RWPE2 (cell line): ENCODE measurements at regions not wholly inside any gene's neighbourhood (a gene's known extent, or its start where the extent isn't known, plus 50 kb on each side); places are given as distances from the start of the nearest gene placed in this dataset.

Experiments used
- ATAC-seq: fragments of 200-7000 bp; cut with Tn5 transposase; 3 replicates; pipeline ENCODE4 v1.9.1; 2021; ENCODE audit warnings: low read depth
- DNase-seq: peaks from one replicate; pipeline ENCODE4 v3.0.0-alpha.2; 2020; ENCODE audit warnings: low spot score
- H3K27ac ChIP-seq: fragments of 450-650 bp; 2 replicates; pipeline ENCODE4 v1.5.1; 2017; ENCODE audit warnings: mild to moderate bottlenecking; ENCODE audit not compliant: poor library complexity, severe bottlenecking
- H3K27me3 ChIP-seq: fragments of 250-450 bp; sonication (Bioruptor Pico); 2 replicates; pipeline ENCODE4 v1.5.1; 2021; ENCODE audit warnings: mild to moderate bottlenecking, moderate library complexity; ENCODE audit not compliant: insufficient read depth, poor library complexity, severe bottlenecking
- H3K36me3 ChIP-seq: fragments of 250-450 bp; sonication (Bioruptor Pico); 2 replicates; pipeline ENCODE4 v1.5.1; 2020; ENCODE audit warnings: low read depth, mild to moderate bottlenecking, moderate library complexity
- H3K4me1 ChIP-seq: fragments of 250-450 bp; sonication (Bioruptor Pico); 2 replicates; pipeline ENCODE4 v1.5.1; 2021; ENCODE audit warnings: mild to moderate bottlenecking, moderate library complexity; ENCODE audit not compliant: insufficient read depth, poor library complexity, severe bottlenecking
- H3K4me3 ChIP-seq: fragments of 250-450 bp; sonication (Bioruptor Pico); 2 replicates; pipeline ENCODE4 v1.5.1; 2021; ENCODE audit warnings: mild to moderate bottlenecking, moderate library complexity; ENCODE audit not compliant: severe bottlenecking
- H3K9me3 ChIP-seq: fragments of 250-450 bp; sonication (Bioruptor Pico); 2 replicates; pipeline ENCODE4 v1.5.1; 2021; ENCODE audit warnings: mild to moderate bottlenecking, moderate library complexity; ENCODE audit not compliant: severe bottlenecking
- TF ChIP-seq, protein P1 (sequence below): fragments of 450-650 bp; IDR thresholded peaks from one replicate; pipeline ENCODE4 v1.5.1; 2017; ENCODE audit warnings: mild to moderate bottlenecking, moderate library complexity; ENCODE audit not compliant: poor library complexity, severe bottlenecking

GRCh38 chr10:57506414-57507094 lies 761.1 kb downstream of the IPMK start:
- H3K4me3 ChIP-seq, result no peak overlapping the region
- no peaks in the 10 kb centered on the region for H3K9me3 ChIP-seq
- H3K4me1 ChIP-seq, result no peaks in the 10 kb centered on the region
- DNase-seq (no peak), ATAC-seq (no peak)
- TF ChIP-seq, protein P1, sequence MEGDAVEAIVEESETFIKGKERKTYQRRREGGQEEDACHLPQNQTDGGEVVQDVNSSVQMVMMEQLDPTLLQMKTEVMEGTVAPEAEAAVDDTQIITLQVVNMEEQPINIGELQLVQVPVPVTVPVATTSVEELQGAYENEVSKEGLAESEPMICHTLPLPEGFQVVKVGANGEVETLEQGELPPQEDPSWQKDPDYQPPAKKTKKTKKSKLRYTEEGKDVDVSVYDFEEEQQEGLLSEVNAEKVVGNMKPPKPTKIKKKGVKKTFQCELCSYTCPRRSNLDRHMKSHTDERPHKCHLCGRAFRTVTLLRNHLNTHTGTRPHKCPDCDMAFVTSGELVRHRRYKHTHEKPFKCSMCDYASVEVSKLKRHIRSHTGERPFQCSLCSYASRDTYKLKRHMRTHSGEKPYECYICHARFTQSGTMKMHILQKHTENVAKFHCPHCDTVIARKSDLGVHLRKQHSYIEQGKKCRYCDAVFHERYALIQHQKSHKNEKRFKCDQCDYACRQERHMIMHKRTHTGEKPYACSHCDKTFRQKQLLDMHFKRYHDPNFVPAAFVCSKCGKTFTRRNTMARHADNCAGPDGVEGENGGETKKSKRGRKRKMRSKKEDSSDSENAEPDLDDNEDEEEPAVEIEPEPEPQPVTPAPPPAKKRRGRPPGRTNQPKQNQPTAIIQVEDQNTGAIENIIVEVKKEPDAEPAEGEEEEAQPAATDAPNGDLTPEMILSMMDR, result no peak
- no peak overlapping the region for H3K27ac ChIP-seq
- H3K27me3 ChIP-seq, result no peaks in the 10 kb centered on the region
- H3K36me3 ChIP-seq, result no peaks in the 10 kb centered on the region

- DNase-seq (no peak), ATAC-seq (no peak)
- Histone ChIP-seq H3K4me1 (no peaks in the 10 kb centered on the region), H3K4me3 (no peak overlapping the region), H3K27me3 (no peaks in the 10 kb centered on the region), H3K27ac (no peak overlapping the region), H3K9me3 (no peaks in the 10 kb centered on the region), H3K36me3 (no peaks in the 10 kb centered on the region)
- TF ChIP-seq, protein P1, result no peak
Observed at GRCh38 chr10:57494486-57494885, 773.2 kb downstream of the IPMK start.

- H3K9me3 ChIP-seq, result no peaks in the 10 kb centered on the region
- no peak overlapping the region for H3K27ac ChIP-seq
- TF ChIP-seq, protein P1, result no peak
- no peaks in the 10 kb centered on the region for H3K4me1 ChIP-seq
- DNase-seq (no peak), ATAC-seq (no peak)
- H3K4me3 ChIP-seq, result no peak overlapping the region
- no peaks in the 10 kb centered on the region for H3K27me3 ChIP-seq
- H3K36me3 ChIP-seq, result no peaks in the 10 kb centered on the region
Observed at GRCh38 chr10:57482259-57482658, 785.4 kb downstream of the IPMK start.

DNA sequence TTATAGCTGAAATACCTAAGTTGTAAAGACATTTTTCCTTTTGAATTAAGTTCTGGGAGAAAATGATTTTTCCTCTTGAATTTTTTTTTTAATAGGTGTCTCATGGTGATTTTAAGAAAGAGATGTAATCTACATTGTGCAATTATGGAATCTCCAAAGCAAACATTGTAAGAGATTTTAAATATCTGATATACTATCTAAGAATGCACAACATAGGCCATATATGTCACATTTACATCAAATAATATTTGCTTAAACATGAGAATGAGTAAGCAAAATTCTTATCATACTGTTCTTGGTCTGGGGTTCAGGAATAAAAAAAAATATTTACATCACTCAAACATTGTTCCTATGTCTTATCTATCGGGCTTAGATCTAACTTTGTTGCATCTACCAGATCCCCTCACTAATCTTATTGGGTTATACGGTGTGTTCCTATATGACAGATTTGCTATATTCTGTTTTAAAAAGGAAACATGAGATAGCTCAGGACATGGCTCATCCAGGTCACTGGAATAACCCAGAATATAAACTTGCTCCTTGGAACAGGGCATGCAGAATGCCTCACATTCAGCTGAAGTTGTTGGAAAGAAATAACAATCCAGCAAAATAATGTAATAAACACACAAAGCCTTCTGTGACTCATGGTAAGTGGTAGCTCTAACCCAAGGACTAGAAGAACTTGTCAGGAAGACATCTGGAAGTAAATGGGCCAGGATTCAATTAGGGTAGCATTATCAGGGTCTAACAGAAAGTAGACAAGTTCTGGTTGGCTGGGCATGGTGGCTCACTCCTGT lies 794.7 kb downstream of the IPMK start:
- no peak overlapping the region for H3K4me3 ChIP-seq
- ATAC-seq, result peak; percentile 41; the same call in 1 of the 3 replicates
- TF ChIP-seq, protein P1, result no peak
- peak overlapping the region; percentile 27 for H3K27ac ChIP-seq
- no peaks in the 10 kb centered on the region for H3K27me3 ChIP-seq
- DNase-seq, result no peak
- H3K4me1 ChIP-seq, result no peaks in the 10 kb centered on the region
- H3K9me3 ChIP-seq, result no peaks in the 10 kb centered on the region
- no peaks in the 10 kb centered on the region for H3K36me3 ChIP-seq
